ENCODE measurements at regions not wholly inside any gene's neighbourhood (a gene's known extent, or its start where the extent isn't known, plus 50 kb on each side); places are given as distances from the start of the nearest gene placed in this dataset.
A peak's percentile ranks its signal among the peaks of the same experiment; 100 is the strongest.
"Not testable (repeated sequence)": the region's sequence is repeated elsewhere in the genome, so short reads cannot be mapped to it uniquely, and the experiment has no call there.

- no peak for DNase-seq
These were observed 610.2 kb downstream of the UBE2NL start for GRCh38 chrX:144494074-144494473.

GRCh38 chrX:144531877-144532276 lies 648.0 kb downstream of the UBE2NL start:
- DNase-seq: no peak

GRCh38 chrX:144566592-144566991 lies 680.7 kb upstream of the SPANXN1 start:
- peak in 2 of 51 donors; percentile 0 for DNase-seq

GRCh38 chrX:144586756-144587155 lies 660.5 kb upstream of the SPANXN1 start:
- no peak for DNase-seq

- DNase-seq: no peak
These were observed 655.3 kb upstream of the SPANXN1 start for GRCh38 chrX:144592036-144592435.

GRCh38 chrX:144601010-144601409 lies 646.3 kb upstream of the SPANXN1 start:
- DNase-seq: no peak

- no peak for DNase-seq
These were observed 635.2 kb upstream of the SPANXN1 start for GRCh38 chrX:144612076-144612475.

- DNase-seq: no peak
These were observed 631.0 kb upstream of the SPANXN1 start for GRCh38 chrX:144616317-144616716.

- no peak for DNase-seq
These were observed 619.4 kb upstream of the SPANXN1 start for GRCh38 chrX:144627947-144628346.

- not testable (repeated sequence) for DNase-seq
These were observed 612.9 kb upstream of the SPANXN1 start for GRCh38 chrX:144634451-144634850.

- DNase-seq: no peak
These were observed 609.6 kb upstream of the SPANXN1 start for GRCh38 chrX:144637731-144638130.

GRCh38 chrX:144648788-144649187 lies 598.5 kb upstream of the SPANXN1 start:
- DNase-seq: no peak

- no peak for DNase-seq
These were observed 565.8 kb upstream of the SPANXN1 start for GRCh38 chrX:144681501-144681900.

- no peak for DNase-seq
These were observed 564.1 kb upstream of the SPANXN1 start for GRCh38 chrX:144683247-144683646.

GRCh38 chrX:144709841-144710240 lies 537.5 kb upstream of the SPANXN1 start:
- no peak for DNase-seq

GRCh38 chrX:144715337-144715736 lies 532.0 kb upstream of the SPANXN1 start:
- no peak for DNase-seq

GRCh38 chrX:144716187-144716586 lies 531.1 kb upstream of the SPANXN1 start:
- no peak for DNase-seq

GRCh38 chrX:144717682-144718081 lies 529.6 kb upstream of the SPANXN1 start:
- DNase-seq: no peak

- DNase-seq: no peak
These were observed 525.0 kb upstream of the SPANXN1 start for GRCh38 chrX:144722307-144722706.

- DNase-seq: no peak
These were observed 516.8 kb upstream of the SPANXN1 start for GRCh38 chrX:144730471-144730870.

GRCh38 chrX:144732588-144732987 lies 514.7 kb upstream of the SPANXN1 start:
- DNase-seq: no peak

- no peak for DNase-seq
These were observed 509.1 kb upstream of the SPANXN1 start for GRCh38 chrX:144738246-144738645.

GRCh38 chrX:144768540-144768939 lies 478.8 kb upstream of the SPANXN1 start:
- no peak for DNase-seq

- not testable (repeated sequence) for DNase-seq
These were observed 463.8 kb upstream of the SPANXN1 start for GRCh38 chrX:144783528-144783927.

GRCh38 chrX:144790148-144790547 lies 457.2 kb upstream of the SPANXN1 start:
- DNase-seq: no peak

Data from hypothalamus (tissue), 51 donors.